HL-60 (cell line): ENCODE measurements at regions not wholly inside any gene's neighbourhood (a gene's known extent, or its start where the extent isn't known, plus 50 kb on each side); places are given as distances from the start of the nearest gene placed in this dataset.

Experiments
- CTCF ChIP-seq: IDR thresholded peaks from one replicate; pipeline ENCODE4 v1.5.1; 2011; ENCODE audit warnings: low read length, control low read depth, inconsistent platforms; ENCODE audit not compliant: insufficient read depth
- GABPA ChIP-seq: IDR thresholded peaks from 2 replicates; pipeline ENCODE4 v1.6.1; 2012; ENCODE audit warnings: low read depth
- POLR2AphosphoS5 ChIP-seq: IDR thresholded peaks from 2 replicates; pipeline ENCODE4 v1.6.1; 2012; ENCODE audit warnings: low read depth
- TF ChIP-seq, protein P1 (sequence below): IDR thresholded peaks from 2 replicates; pipeline ENCODE4 v1.6.1; 2012; ENCODE audit warnings: low read depth; ENCODE audit not compliant: insufficient replicate concordance

GRCh38 chr21:15978215-15978738 is 248.5 kb downstream of the USP25 start:
- TF ChIP-seq, protein P1, sequence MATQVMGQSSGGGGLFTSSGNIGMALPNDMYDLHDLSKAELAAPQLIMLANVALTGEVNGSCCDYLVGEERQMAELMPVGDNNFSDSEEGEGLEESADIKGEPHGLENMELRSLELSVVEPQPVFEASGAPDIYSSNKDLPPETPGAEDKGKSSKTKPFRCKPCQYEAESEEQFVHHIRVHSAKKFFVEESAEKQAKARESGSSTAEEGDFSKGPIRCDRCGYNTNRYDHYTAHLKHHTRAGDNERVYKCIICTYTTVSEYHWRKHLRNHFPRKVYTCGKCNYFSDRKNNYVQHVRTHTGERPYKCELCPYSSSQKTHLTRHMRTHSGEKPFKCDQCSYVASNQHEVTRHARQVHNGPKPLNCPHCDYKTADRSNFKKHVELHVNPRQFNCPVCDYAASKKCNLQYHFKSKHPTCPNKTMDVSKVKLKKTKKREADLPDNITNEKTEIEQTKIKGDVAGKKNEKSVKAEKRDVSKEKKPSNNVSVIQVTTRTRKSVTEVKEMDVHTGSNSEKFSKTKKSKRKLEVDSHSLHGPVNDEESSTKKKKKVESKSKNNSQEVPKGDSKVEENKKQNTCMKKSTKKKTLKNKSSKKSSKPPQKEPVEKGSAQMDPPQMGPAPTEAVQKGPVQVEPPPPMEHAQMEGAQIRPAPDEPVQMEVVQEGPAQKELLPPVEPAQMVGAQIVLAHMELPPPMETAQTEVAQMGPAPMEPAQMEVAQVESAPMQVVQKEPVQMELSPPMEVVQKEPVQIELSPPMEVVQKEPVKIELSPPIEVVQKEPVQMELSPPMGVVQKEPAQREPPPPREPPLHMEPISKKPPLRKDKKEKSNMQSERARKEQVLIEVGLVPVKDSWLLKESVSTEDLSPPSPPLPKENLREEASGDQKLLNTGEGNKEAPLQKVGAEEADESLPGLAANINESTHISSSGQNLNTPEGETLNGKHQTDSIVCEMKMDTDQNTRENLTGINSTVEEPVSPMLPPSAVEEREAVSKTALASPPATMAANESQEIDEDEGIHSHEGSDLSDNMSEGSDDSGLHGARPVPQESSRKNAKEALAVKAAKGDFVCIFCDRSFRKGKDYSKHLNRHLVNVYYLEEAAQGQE = no peak
- TF ChIP-seq CTCF (no peak), POLR2AphosphoS5 (no peak), GABPA (no peak)
